K562 (cell line): ENCODE measurements at regions not wholly inside any gene's neighbourhood (a gene's known extent, or its start where the extent isn't known, plus 50 kb on each side); places are given as distances from the start of the nearest gene placed in this dataset.

Experiments
- CAMTA2 ChIP-seq: fragments of 250-450 bp; sonication (Bioruptor Pico); conservative IDR thresholded peaks from 2 replicates; pipeline ENCODE4 v1.5.1; 2022
- ETV6 ChIP-seq, 3 experiments: fragments of 150-350 bp in 1 of 3; sonication (generic) in 1 of 3; formaldehyde crosslinking in 1 of 3; IDR thresholded peaks; 2 replicates each; pipeline versions ENCODE4 v1.6.1 to v1.8.0; 2014 to 2022; ENCODE audit warnings: borderline replicate concordance in 2 of 3, low read depth in 2 of 3, antibody characterized with exemption in 1 of 3, low read length in 1 of 3, mild to moderate bottlenecking in 1 of 3, missing genetic modification reagents in 1 of 3
- HEY1 ChIP-seq: fragments of 250-450 bp; sonication (Bioruptor Pico); IDR thresholded peaks from 2 replicates; pipeline ENCODE4 v1.5.0; 2020; ENCODE audit warnings: mild to moderate bottlenecking, moderate library complexity, borderline replicate concordance
- NONO ChIP-seq, 2 experiments: fragments of 200-400 bp in 1 of 2; fragments of 450-650 bp in 1 of 2; formaldehyde crosslinking in 1 of 2; IDR thresholded peaks; 2 replicates each; pipeline ENCODE4 v1.6.1; 2017; ENCODE audit warnings: low read depth in 2 of 2, mild to moderate bottlenecking in 2 of 2, moderate library complexity in 2 of 2, low read length in 1 of 2
- RBM22 ChIP-seq: fragments of 200-400 bp; formaldehyde crosslinking; IDR thresholded peaks from 2 replicates; pipeline ENCODE4 v1.6.1; 2018; ENCODE audit warnings: low read length, low read depth; ENCODE audit not compliant: poor library complexity, severe bottlenecking
- SAFB ChIP-seq: fragments of 200-400 bp; formaldehyde crosslinking; IDR thresholded peaks from 2 replicates; pipeline ENCODE4 v1.6.1; 2017; ENCODE audit warnings: low read depth, low read length, borderline replicate concordance
- STAG1 ChIP-seq: sonication (generic); formaldehyde crosslinking; IDR thresholded peaks from 2 replicates; pipeline ENCODE4 v1.5.0; 2020; ENCODE audit warnings: missing genetic modification reagents, borderline replicate concordance
- ZNF282 ChIP-seq: sonication (generic); formaldehyde crosslinking; IDR thresholded peaks from 2 replicates; pipeline ENCODE4 v1.8.1; 2023; ENCODE audit warnings: missing genetic modification reagents
- ZNF3 ChIP-seq: fragments of 250-450 bp; sonication (Bioruptor Pico); IDR thresholded peaks from 2 replicates; pipeline ENCODE4 v1.5.0; 2021; ENCODE audit warnings: mild to moderate bottlenecking, moderate library complexity
- ZNF354B ChIP-seq: fragments of 250-450 bp; sonication (Bioruptor Pico); IDR thresholded peaks from 2 replicates; pipeline ENCODE4 v1.4.0; 2020
- TF ChIP-seq, protein P1 (sequence below): fragments of 250-450 bp; sonication (Bioruptor Pico); IDR thresholded peaks from 2 replicates; pipeline ENCODE4 v1.4.0; 2020; ENCODE audit warnings: mild to moderate bottlenecking, moderate library complexity, borderline replicate concordance

DNA sequence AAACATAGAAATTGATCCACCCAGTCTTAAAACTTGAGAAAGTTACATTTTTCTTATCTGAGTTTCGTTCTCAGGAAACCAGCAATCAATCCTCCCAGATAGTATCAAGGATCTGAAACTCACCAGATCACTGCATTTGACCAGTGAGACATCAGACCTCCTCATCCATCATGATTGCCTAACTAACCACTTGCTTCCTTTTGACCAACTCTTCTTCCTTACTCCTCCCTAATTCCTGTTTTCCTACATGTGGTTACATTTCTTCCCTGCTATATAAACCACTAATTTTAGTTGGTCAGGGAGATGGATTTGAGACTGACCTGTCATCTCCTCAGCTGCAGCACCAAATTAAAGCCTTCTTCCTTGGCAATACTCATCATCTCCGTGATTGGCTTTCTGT lies 357.1 kb upstream of the POU3F2 start (continued):
- no peak for TF ChIP-seq NONO (IDR thresholded peaks at IDR 0.05; ENCODE audit: low read depth in 2 of 2, low read length in 1 of 2)
- no peak for TF ChIP-seq ZNF282 (CRISPR knock-in tag)
- no peak for TF ChIP-seq ZNF3 (CRISPR knock-in tag)
- no peak for TF ChIP-seq ETV6 (IDR thresholded peaks at IDR 0.05; ENCODE audit: borderline replicate concordance in 1 of 2, low read depth in 2 of 2, low read length in 1 of 2)
- TF ChIP-seq ETV6 (CRISPR knock-in tag; IDR thresholded peaks at IDR 0.05; ENCODE audit: borderline replicate concordance) = no peak
- no peak for TF ChIP-seq ZNF354B (CRISPR knock-in tag)
- TF ChIP-seq RBM22 = no peak
- TF ChIP-seq CAMTA2 (CRISPR knock-in tag) = no peak
- TF ChIP-seq, protein P1, sequence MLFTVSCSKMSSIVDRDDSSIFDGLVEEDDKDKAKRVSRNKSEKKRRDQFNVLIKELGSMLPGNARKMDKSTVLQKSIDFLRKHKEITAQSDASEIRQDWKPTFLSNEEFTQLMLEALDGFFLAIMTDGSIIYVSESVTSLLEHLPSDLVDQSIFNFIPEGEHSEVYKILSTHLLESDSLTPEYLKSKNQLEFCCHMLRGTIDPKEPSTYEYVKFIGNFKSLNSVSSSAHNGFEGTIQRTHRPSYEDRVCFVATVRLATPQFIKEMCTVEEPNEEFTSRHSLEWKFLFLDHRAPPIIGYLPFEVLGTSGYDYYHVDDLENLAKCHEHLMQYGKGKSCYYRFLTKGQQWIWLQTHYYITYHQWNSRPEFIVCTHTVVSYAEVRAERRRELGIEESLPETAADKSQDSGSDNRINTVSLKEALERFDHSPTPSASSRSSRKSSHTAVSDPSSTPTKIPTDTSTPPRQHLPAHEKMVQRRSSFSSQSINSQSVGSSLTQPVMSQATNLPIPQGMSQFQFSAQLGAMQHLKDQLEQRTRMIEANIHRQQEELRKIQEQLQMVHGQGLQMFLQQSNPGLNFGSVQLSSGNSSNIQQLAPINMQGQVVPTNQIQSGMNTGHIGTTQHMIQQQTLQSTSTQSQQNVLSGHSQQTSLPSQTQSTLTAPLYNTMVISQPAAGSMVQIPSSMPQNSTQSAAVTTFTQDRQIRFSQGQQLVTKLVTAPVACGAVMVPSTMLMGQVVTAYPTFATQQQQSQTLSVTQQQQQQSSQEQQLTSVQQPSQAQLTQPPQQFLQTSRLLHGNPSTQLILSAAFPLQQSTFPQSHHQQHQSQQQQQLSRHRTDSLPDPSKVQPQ = no peak
- TF ChIP-seq HEY1 (CRISPR knock-in tag) = no peak
- TF ChIP-seq STAG1 (CRISPR knock-in tag) = no peak
- TF ChIP-seq SAFB = no peak
